ENCODE measurements at regions not wholly inside any gene's neighbourhood (a gene's known extent, or its start where the extent isn't known, plus 50 kb on each side); places are given as distances from the start of the nearest gene placed in this dataset.

- TF ChIP-seq, protein P1, sequence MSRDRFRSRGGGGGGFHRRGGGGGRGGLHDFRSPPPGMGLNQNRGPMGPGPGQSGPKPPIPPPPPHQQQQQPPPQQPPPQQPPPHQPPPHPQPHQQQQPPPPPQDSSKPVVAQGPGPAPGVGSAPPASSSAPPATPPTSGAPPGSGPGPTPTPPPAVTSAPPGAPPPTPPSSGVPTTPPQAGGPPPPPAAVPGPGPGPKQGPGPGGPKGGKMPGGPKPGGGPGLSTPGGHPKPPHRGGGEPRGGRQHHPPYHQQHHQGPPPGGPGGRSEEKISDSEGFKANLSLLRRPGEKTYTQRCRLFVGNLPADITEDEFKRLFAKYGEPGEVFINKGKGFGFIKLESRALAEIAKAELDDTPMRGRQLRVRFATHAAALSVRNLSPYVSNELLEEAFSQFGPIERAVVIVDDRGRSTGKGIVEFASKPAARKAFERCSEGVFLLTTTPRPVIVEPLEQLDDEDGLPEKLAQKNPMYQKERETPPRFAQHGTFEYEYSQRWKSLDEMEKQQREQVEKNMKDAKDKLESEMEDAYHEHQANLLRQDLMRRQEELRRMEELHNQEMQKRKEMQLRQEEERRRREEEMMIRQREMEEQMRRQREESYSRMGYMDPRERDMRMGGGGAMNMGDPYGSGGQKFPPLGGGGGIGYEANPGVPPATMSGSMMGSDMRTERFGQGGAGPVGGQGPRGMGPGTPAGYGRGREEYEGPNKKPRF (IDR thresholded peaks at IDR 0.05; ENCODE audit: low read depth, low read length): no peak
- no peak for TF ChIP-seq HNRNPK (IDR thresholded peaks at IDR 0.05; ENCODE audit: low read depth, low read length, poor library complexity, severe bottlenecking)
Measured at GRCh38 chr2:106983305-106983704, 97.3 kb upstream of the ST6GAL2 start (continued).

DNA sequence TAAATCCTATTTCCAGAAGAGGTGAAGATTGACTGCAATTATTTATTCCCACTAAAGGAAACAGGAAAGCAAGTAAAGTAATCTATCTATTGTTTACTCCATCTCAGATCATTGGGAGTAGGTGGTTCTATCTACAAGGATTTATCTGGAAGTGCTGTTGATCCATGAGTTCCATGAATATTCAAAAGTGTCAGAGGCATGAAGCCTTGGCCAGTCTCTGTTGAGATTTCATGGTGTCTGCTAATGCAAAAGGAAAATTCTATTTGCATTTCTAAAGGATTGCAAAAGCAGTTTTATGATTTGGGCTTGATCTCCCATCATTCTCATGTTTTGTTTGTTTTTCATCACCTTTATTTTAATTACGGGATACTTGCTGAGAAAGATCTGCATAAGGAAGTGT is 102.4 kb upstream of the ST6GAL2 start:
- Histone ChIP-seq H3K4me2 (ENCODE audit: insufficient read depth, low read length) (no peak overlapping the region), H3K4me1 (replicated peaks in 1 of 2; ENCODE audit: control insufficient read depth in 2 of 2, insufficient read depth in 2 of 2, low read length in 2 of 2) (no peaks in the 10 kb centered on the region), H3K4me3 (no peak overlapping the region), H3K36me3 (ENCODE audit: control insufficient read depth, insufficient read depth, low read length) (no peaks in the 10 kb centered on the region), H3K9me3 (replicated peaks; ENCODE audit: control insufficient read depth, insufficient read depth, low read depth, low read length) (no peaks in the 10 kb centered on the region), H3K27me3 (ENCODE audit: control insufficient read depth in 2 of 2, insufficient read depth in 2 of 2, low read length in 2 of 2) (no peaks in the 10 kb centered on the region), H3K27ac (ENCODE audit: extremely low read depth, low read depth, low read length) (no peak overlapping the region), H3K9ac (ENCODE audit: insufficient read depth in 1 of 2, low read depth in 2 of 2, low read length in 2 of 2) (no peak overlapping the region), H3K9me1 (ENCODE audit: control insufficient read depth, insufficient read depth, low read length) (no peaks in the 10 kb centered on the region), H2AFZ (ENCODE audit: low read depth, low read length) (no peak overlapping the region), H3K79me2 (ENCODE audit: control insufficient read depth, insufficient read depth, low read length) (no peaks in the 10 kb centered on the region), H4K20me1 (replicated peaks; ENCODE audit: control insufficient read depth, insufficient read depth, low read length) (no peaks in the 10 kb centered on the region)
- intact Hi-C loops (cut with micrococcal nuclease) (no loop called here), in situ Hi-C loops (cut with MboI) (no loop called here)
- FAIRE-seq (no peak), ATAC-seq (no peak), DNase-seq (ENCODE audit: extremely low read depth in 1 of 4, low spot score in 3 of 4) (no peak)
- POLR2A ChIA-PET: no interaction called here
- TF ChIP-seq, protein P2, sequence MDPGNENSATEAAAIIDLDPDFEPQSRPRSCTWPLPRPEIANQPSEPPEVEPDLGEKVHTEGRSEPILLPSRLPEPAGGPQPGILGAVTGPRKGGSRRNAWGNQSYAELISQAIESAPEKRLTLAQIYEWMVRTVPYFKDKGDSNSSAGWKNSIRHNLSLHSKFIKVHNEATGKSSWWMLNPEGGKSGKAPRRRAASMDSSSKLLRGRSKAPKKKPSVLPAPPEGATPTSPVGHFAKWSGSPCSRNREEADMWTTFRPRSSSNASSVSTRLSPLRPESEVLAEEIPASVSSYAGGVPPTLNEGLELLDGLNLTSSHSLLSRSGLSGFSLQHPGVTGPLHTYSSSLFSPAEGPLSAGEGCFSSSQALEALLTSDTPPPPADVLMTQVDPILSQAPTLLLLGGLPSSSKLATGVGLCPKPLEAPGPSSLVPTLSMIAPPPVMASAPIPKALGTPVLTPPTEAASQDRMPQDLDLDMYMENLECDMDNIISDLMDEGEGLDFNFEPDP (CRISPR knock-in tag; IDR thresholded peaks at IDR 0.05): no peak
- TF ChIP-seq TEAD1 (CRISPR knock-in tag; IDR thresholded peaks at IDR 0.05) (no peak), TSC22D4 (tag; IDR thresholded peaks at IDR 0.05) (no peak)
- no TSS peak for BruUV-seq (replicated peaks)
- CTCF ChIA-PET (ENCODE audit: low intra/inter-chr PET ratio): no interaction called here
- 0% methylated on average over 1 of the region's 1 CpG for WGBS (ENCODE audit: insufficient coverage, low coverage, missing lambda C conversion rate)

Measured in K562 (cell line).